HFFc6 (cell line): ENCODE measurements at regions not wholly inside any gene's neighbourhood (a gene's known extent, or its start where the extent isn't known, plus 50 kb on each side); places are given as distances from the start of the nearest gene placed in this dataset.
"Not testable (repeated sequence)": the region's sequence is repeated elsewhere in the genome, so short reads cannot be mapped to it uniquely, and the experiment has no call there.

Source experiments
- DNase-seq: peaks from one replicate; pipeline ENCODE4 v3.0.0-alpha.2; 2018
- H3K27ac Mint-ChIP-seq: 2 replicates; pipeline ENCODE4 v1.8.0; 2020; ENCODE audit warnings: mild to moderate bottlenecking, mixed read lengths
- H3K27me3 Mint-ChIP-seq: 2 replicates; pipeline ENCODE4 v1.8.0; 2021; ENCODE audit warnings: mild to moderate bottlenecking, moderate library complexity, mixed read lengths; ENCODE audit not compliant: insufficient read depth
- H3K36me3 Mint-ChIP-seq: 2 replicates; pipeline ENCODE4 v1.8.0; 2021; ENCODE audit warnings: low read depth, mixed read lengths
- H3K4me1 Mint-ChIP-seq: 2 replicates; pipeline ENCODE4 v1.8.0; 2020; ENCODE audit warnings: low read depth, mixed read lengths
- H3K4me3 Mint-ChIP-seq: 2 replicates; pipeline ENCODE4 v1.8.0; 2020; ENCODE audit warnings: mild to moderate bottlenecking, moderate library complexity, mixed read lengths
- H3K9me3 Mint-ChIP-seq: 2 replicates; pipeline ENCODE4 v1.8.0; 2020; ENCODE audit warnings: mild to moderate bottlenecking, mixed read lengths
- TF ChIP-seq, protein P1 (sequence below): fragments of 200-600 bp; sonication (generic); IDR thresholded peaks from 2 replicates; pipeline ENCODE4 v1.5.0; 2021; ENCODE audit warnings: antibody characterized with exemption, mild to moderate bottlenecking

DNA sequence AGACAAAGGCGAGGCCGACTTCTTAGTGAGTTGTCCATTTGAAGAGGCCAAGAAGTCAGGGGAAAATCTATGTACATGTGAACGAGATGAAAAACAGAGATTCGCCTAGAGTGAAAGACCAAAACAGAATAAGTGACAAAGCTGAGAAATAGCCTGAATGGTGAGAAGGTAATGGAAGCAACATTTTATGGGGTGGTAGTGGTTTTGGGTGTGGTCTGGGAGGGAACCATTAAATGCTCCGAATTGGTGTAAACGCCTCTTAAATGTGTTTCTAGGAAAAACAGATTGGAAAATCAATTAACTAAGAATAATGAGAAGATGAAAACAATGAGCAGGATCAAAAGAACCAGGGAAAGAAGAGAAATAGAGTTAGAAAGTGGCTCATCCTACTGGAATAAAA lies 83.8 kb upstream of the MANSC4 start:
- no peak for DNase-seq
- TF ChIP-seq, protein P1, sequence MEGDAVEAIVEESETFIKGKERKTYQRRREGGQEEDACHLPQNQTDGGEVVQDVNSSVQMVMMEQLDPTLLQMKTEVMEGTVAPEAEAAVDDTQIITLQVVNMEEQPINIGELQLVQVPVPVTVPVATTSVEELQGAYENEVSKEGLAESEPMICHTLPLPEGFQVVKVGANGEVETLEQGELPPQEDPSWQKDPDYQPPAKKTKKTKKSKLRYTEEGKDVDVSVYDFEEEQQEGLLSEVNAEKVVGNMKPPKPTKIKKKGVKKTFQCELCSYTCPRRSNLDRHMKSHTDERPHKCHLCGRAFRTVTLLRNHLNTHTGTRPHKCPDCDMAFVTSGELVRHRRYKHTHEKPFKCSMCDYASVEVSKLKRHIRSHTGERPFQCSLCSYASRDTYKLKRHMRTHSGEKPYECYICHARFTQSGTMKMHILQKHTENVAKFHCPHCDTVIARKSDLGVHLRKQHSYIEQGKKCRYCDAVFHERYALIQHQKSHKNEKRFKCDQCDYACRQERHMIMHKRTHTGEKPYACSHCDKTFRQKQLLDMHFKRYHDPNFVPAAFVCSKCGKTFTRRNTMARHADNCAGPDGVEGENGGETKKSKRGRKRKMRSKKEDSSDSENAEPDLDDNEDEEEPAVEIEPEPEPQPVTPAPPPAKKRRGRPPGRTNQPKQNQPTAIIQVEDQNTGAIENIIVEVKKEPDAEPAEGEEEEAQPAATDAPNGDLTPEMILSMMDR: no peak
- Mint-ChIP-seq H3K9me3 (no peaks in the 10 kb centered on the region), H3K27me3 (peaks cover 1% of the 10 kb centered on the region), H3K4me3 (no peak overlapping the region), H3K36me3 (no peaks in the 10 kb centered on the region), H3K4me1 (peaks cover 68% of the 10 kb centered on the region), H3K27ac (no peak overlapping the region)

DNA sequence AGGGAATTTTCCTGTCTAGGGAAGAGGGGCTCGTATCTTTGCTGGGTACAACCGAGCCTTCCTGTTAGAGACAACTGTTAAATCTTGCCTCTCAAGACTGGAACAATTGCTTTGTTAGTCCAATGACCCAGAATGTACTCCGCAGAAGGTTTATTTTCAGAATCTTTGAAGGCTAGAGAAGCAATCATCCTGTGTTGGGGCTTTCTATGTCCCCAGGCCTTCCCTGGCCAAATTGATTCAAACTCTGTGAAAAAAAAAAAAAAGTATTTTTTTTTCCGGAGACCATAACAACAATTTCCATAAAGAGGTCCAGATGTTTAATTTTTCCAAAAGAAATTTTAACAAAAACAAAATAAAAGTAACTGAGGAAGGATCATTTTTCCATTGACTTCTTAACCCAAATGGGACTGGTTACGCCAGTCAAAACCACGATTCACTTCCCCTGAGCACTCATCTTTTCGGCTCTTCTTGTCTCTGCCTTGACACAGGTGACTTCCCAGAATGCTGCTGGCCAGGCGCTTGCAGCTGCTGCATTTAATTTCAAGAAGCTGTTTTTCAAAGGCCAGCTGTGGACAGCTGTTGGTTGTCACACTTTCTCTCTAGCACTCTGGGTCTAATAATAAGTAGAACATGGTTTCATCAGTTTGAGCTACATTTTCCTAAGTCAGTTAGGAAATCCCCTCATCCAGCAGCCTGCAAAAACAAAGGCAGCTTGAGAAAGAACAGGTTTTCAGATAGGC lies 81.6 kb upstream of the MANSC4 start:
- H3K36me3 Mint-ChIP-seq: no peaks in the 10 kb centered on the region

DNA sequence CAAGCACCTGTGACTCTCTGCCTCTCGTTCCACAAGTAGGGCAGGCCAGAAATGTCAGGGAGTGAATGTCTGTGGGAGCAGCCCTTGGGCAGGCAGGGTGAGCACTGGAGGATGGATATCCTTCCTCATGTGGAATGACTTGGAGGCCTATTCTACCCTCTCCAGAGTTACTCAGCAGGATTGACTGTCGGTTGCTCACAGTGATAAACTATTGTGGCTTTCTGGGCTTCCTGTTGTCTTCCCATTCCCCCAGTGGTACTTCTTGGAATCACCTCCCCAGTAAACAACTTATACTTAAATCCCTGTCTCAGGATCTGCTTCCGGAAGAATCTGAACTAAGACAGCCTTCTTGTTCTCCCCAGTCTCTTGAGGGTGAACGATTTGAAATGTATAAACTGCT lies 79.6 kb upstream of the MANSC4 start:
- no peak overlapping the region for H3K4me3 Mint-ChIP-seq
- no peaks in the 10 kb centered on the region for H3K36me3 Mint-ChIP-seq
- no peak overlapping the region for H3K27ac Mint-ChIP-seq
- TF ChIP-seq, protein P1: peak; percentile 28; the same call in 1 of the 2 replicates
- peaks cover 27% of the 10 kb centered on the region for H3K4me1 Mint-ChIP-seq
- DNase-seq: no peak
- no peaks in the 10 kb centered on the region for H3K9me3 Mint-ChIP-seq
- peaks cover 1% of the 10 kb centered on the region for H3K27me3 Mint-ChIP-seq

More for the DNA sequence above, 81.6 kb upstream of the MANSC4 start:
- peaks cover 46% of the 10 kb centered on the region for H3K4me1 Mint-ChIP-seq
- no peak overlapping the region for H3K27ac Mint-ChIP-seq
- H3K27me3 Mint-ChIP-seq: peaks cover 1% of the 10 kb centered on the region
- TF ChIP-seq, protein P1: no peak
- H3K9me3 Mint-ChIP-seq: no peaks in the 10 kb centered on the region
- no peak for DNase-seq
- no peak overlapping the region for H3K4me3 Mint-ChIP-seq

DNA sequence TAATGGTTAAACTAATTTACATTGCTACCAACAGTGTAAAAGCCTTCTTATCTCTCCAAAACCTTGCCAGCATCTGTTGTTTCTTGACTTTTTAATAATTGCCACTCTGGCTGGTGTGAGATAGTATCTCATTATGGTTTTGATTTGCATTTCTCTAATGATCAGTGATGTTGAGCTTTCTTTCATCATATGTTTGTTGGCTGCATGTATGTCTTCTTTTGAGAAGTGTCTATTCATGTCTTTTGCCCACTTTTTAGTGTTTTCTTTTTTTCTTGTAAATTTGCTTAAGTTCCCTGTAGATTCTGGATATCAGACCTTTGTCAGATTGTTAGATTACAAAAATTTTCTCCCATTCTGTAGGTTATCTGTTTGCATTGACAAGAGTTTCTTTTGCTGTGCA lies 77.0 kb upstream of the MANSC4 start:
- not testable (repeated sequence) for H3K9me3 Mint-ChIP-seq

DNA sequence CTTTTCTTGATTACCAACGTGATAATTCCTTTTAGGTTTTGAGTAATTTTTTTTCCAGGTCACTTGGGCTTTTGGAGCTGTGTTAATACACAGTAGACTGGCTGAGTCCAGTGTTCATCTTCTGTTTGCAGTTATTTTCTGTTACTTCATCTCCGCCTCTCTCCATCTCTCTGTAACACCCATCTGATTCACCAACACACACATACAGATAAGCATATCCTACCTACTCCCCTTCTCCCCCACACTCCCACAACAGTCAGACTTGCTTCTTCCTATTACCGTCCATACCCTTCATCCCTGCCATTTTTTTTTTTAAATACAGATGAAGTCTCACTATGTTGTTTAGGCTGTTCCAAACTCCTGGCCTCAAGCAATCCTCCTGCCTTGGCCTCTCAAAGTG lies 72.7 kb upstream of the MANSC4 start:
- Mint-ChIP-seq H3K9me3 (peaks cover 12% of the 10 kb centered on the region), H3K36me3 (peaks cover 10% of the 10 kb centered on the region), H3K4me3 (no peak overlapping the region), H3K4me1 (no peaks in the 10 kb centered on the region), H3K27me3 (peaks cover 7% of the 10 kb centered on the region; the same call in 1 of the 2 replicates), H3K27ac (no peak overlapping the region)
- no peak for DNase-seq
- TF ChIP-seq, protein P1: no peak

More for the DNA sequence above, 77.0 kb upstream of the MANSC4 start:
- not testable (repeated sequence) for H3K4me3 Mint-ChIP-seq, H3K36me3 Mint-ChIP-seq, H3K27ac Mint-ChIP-seq, H3K27me3 Mint-ChIP-seq, DNase-seq
- H3K4me1 Mint-ChIP-seq: peaks cover 12% of the 10 kb centered on the region
